ENCODE measurements at regions not wholly inside any gene's neighbourhood (a gene's known extent, or its start where the extent isn't known, plus 50 kb on each side); places are given as distances from the start of the nearest gene placed in this dataset.

- TF ChIP-seq CTCF (IDR thresholded peaks at IDR 0.05) (no peak), POLR2A (IDR thresholded peaks at IDR 0.05) (no peak)
These were observed 107.7 kb upstream of the ANK3 start for GRCh38 chr10:60497364-60497763.

Measured in esophagus squamous epithelium (tissue), 4 donors.